ENCODE measurements at regions not wholly inside any gene's neighbourhood (a gene's known extent, or its start where the extent isn't known, plus 50 kb on each side); places are given as distances from the start of the nearest gene placed in this dataset.

DNA sequence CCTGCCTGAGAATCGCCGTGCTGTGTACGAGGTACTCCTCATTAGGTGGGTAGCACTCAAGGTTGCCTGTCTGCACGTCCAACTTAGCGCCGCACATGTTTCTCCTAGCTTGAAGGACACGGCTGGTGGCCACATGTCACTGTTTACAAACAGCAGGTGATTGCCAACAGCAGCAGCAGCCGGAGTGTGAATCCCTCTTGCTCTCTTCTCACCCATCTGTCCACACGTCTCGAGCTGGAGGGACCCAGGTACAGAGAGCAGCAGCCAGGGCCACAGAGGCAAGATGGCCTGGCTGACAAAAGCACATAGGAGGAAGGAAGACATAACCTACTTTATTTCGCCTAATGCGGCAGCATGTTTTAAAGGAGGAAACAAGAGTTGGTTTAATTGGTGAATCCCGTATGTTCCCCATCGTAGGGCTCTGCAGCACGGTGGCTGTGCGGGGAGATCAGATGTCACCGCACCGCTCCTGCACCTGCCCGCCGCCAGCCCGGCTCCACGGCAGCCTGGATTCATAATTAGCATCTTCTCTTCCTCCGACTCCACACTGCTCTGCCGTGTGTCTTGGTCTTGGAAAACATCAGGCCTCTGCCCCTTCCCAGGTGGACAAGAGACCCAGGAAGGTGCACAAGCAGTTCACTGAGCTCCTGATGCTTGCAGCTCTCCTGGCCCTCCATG, 201.6 kb upstream of the IRX1 start:
- DNase-seq, result no peak
- H3K4me2 ChIP-seq, result no peak overlapping the region
- TF ChIP-seq SMC3 (IDR thresholded peaks at IDR 0.05; ENCODE audit: low read depth, low read length), result no peak
- no peak for TF ChIP-seq RXRA (IDR thresholded peaks at IDR 0.05; ENCODE audit: borderline replicate concordance, low read depth)
- H3K79me2 ChIP-seq (ENCODE audit: insufficient read depth), result no peaks in the 10 kb centered on the region
- POLR2A ChIA-PET, result no interaction called here
- WGBS (ENCODE audit: low lambda C conversion rate), result 22% methylated on average over 21 of the region's 24 CpGs
- no peaks in the 10 kb centered on the region for H4K20me1 ChIP-seq (ENCODE audit: insufficient read depth)
- H3K4me3 ChIP-seq (ENCODE audit: low read depth in 2 of 2, low read length in 1 of 2), result no peak overlapping the region
- H3K9ac ChIP-seq, result no peak overlapping the region
- no peaks in the 10 kb centered on the region for H3K4me1 ChIP-seq (ENCODE audit: control insufficient read depth in 1 of 2, insufficient read depth in 2 of 2, low read depth in 1 of 2, low read length in 1 of 2)
- no peaks in the 10 kb centered on the region for H3K9me3 ChIP-seq
- no peaks in the 10 kb centered on the region for H3K9me2 ChIP-seq
- H3K27ac ChIP-seq (ENCODE audit: low read depth in 2 of 2, low read length in 1 of 2), result no peak overlapping the region
- no peak overlapping the region for H2AFZ ChIP-seq (ENCODE audit: low read depth)
- CTCF ChIA-PET, result no interaction called here
- H3F3A ChIP-seq (replicated peaks; ENCODE audit: insufficient read depth), result no peaks in the 10 kb centered on the region
- no peaks in the 10 kb centered on the region for H3K27me3 ChIP-seq (ENCODE audit: insufficient read depth)
- H3K36me3 ChIP-seq (replicated peaks in 1 of 2; ENCODE audit: control insufficient read depth in 1 of 2, insufficient read depth in 2 of 2, low read length in 1 of 2), result no peaks in the 10 kb centered on the region

DNA sequence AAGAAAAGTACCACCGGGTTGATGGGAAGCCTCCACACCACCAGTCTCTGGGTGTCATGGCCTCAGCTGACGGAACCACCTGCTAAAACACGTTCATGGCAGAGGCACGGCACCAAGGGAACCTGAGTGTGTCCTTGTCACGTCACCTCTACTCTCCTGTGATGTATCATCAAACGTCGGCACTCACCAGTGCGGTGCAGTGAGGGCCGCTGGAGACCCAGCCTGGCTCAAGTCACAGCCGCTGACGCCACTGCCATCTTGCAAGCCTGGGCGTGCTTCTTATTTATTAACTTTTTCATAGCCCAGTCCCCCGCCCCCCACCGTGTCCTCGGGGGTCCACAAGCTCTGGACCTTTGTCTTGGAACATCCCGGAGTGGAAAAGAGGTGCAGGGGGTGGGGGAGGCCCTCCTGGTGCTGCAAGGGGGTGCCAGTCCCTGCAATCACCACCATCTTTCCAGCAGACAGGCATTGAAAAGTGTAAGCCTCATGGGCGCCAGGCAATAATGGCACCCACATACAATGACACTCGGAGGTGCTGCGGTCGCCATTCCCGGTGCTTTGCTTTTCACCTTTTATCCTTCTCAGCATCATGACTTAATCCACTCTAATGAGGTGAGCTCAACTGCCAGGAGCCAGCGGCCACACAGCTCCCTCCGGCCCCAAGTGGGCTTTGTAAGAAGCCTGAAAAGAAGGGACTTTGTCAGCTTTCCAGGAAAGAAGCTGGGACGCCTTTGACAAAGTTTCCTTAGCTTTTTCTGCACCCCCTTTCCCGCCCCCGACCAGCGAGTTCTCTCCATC, 202.3 kb upstream of the IRX1 start:
- Histone ChIP-seq H2AFZ (ENCODE audit: low read depth) (no peak overlapping the region), H3K9me2 (no peaks in the 10 kb centered on the region), H3K27me3 (ENCODE audit: insufficient read depth) (no peaks in the 10 kb centered on the region), H3K79me2 (ENCODE audit: insufficient read depth) (no peaks in the 10 kb centered on the region), H3K36me3 (replicated peaks in 1 of 2; ENCODE audit: control insufficient read depth in 1 of 2, insufficient read depth in 2 of 2, low read length in 1 of 2) (no peaks in the 10 kb centered on the region), H3K4me3 (ENCODE audit: low read depth in 2 of 2, low read length in 1 of 2) (no peak overlapping the region), H3K4me1 (ENCODE audit: control insufficient read depth in 1 of 2, insufficient read depth in 2 of 2, low read depth in 1 of 2, low read length in 1 of 2) (no peaks in the 10 kb centered on the region), H4K20me1 (ENCODE audit: insufficient read depth) (no peaks in the 10 kb centered on the region), H3K27ac (ENCODE audit: low read depth in 2 of 2, low read length in 1 of 2) (no peak overlapping the region), H3F3A (replicated peaks; ENCODE audit: insufficient read depth) (no peaks in the 10 kb centered on the region), H3K4me2 (no peak overlapping the region), H3K9ac (no peak overlapping the region), H3K9me3 (no peaks in the 10 kb centered on the region)
- CTCF ChIA-PET, result no interaction called here
- 22% methylated on average over 26 of the region's 27 CpGs for WGBS (ENCODE audit: low lambda C conversion rate)
- POLR2A ChIA-PET, result no interaction called here
- no peak for DNase-seq
- TF ChIP-seq TEAD4 (IDR thresholded peaks at IDR 0.05; ENCODE audit: borderline replicate concordance, insufficient read depth) (no peak), RCOR1 (IDR thresholded peaks at IDR 0.05; ENCODE audit: low read length) (no peak), POLR2AphosphoS5 (IDR thresholded peaks at IDR 0.05; ENCODE audit: low read depth, low read length) (no peak), TAF1 (IDR thresholded peaks at IDR 0.05; ENCODE audit: borderline replicate concordance, low read depth, low read length) (no peak), SMC3 (IDR thresholded peaks at IDR 0.05; ENCODE audit: low read depth, low read length) (no peak), CHD2 (IDR thresholded peaks at IDR 0.05; ENCODE audit: low read length, partially characterized antibody) (no peak)
- TF ChIP-seq, protein P1, sequence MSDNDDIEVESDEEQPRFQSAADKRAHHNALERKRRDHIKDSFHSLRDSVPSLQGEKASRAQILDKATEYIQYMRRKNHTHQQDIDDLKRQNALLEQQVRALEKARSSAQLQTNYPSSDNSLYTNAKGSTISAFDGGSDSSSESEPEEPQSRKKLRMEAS (IDR thresholded peaks at IDR 0.05; ENCODE audit: low read depth), result no peak
- TF ChIP-seq, protein P2, sequence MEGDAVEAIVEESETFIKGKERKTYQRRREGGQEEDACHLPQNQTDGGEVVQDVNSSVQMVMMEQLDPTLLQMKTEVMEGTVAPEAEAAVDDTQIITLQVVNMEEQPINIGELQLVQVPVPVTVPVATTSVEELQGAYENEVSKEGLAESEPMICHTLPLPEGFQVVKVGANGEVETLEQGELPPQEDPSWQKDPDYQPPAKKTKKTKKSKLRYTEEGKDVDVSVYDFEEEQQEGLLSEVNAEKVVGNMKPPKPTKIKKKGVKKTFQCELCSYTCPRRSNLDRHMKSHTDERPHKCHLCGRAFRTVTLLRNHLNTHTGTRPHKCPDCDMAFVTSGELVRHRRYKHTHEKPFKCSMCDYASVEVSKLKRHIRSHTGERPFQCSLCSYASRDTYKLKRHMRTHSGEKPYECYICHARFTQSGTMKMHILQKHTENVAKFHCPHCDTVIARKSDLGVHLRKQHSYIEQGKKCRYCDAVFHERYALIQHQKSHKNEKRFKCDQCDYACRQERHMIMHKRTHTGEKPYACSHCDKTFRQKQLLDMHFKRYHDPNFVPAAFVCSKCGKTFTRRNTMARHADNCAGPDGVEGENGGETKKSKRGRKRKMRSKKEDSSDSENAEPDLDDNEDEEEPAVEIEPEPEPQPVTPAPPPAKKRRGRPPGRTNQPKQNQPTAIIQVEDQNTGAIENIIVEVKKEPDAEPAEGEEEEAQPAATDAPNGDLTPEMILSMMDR (IDR thresholded peaks at IDR 0.05), result no peak
